Astrocyte (in vitro differentiated cells and primary cell): ENCODE measurements at regions not wholly inside any gene's neighbourhood (a gene's known extent, or its start where the extent isn't known, plus 50 kb on each side); places are given as distances from the start of the nearest gene placed in this dataset.

Source experiments
- DNase-seq: peaks from one replicate; pipeline ENCODE4 v3.0.0-alpha.2; 2010; ENCODE audit warnings: low read depth
- FAIRE-seq: peaks from 2 replicates; lab custom pipeline; 2011; peaks lifted over from hg19 to GRCh38; lab: Jason Lieb, UNC
- H2AFZ ChIP-seq: 2 replicates; pipeline ENCODE4 v1.6.0; 2012; ENCODE audit warnings: low read depth, low read length, inconsistent platforms
- H3K27ac ChIP-seq: 2 replicates; pipeline ENCODE4 v1.5.1; 2011; ENCODE audit warnings: low read depth, low read length, inconsistent platforms
- H3K27me3 ChIP-seq: 2 replicates; pipeline ENCODE4 v1.6.0; 2011; ENCODE audit warnings: low read length, inconsistent platforms; ENCODE audit not compliant: insufficient read depth
- H3K36me3 ChIP-seq: 2 replicates; pipeline ENCODE4 v1.5.1; 2011; ENCODE audit warnings: low read length, inconsistent platforms; ENCODE audit not compliant: insufficient read depth
- H3K4me1 ChIP-seq: 2 replicates; pipeline ENCODE4 v1.5.1; 2011; ENCODE audit warnings: low read length, inconsistent platforms; ENCODE audit not compliant: insufficient read depth
- H3K4me2 ChIP-seq: 2 replicates; pipeline ENCODE4 v1.6.0; 2012; ENCODE audit warnings: low read length, inconsistent platforms
- H3K4me3 ChIP-seq: 2 replicates; pipeline ENCODE4 v1.5.1; 2011; ENCODE audit warnings: low read depth, mild to moderate bottlenecking, low read length, inconsistent platforms; ENCODE audit not compliant: insufficient read depth
- H3K79me2 ChIP-seq: 2 replicates; pipeline ENCODE4 v1.6.0; 2012; ENCODE audit warnings: mild to moderate bottlenecking, low read length, inconsistent platforms; ENCODE audit not compliant: insufficient read depth
- H3K9ac ChIP-seq: 2 replicates; pipeline ENCODE4 v1.6.0; 2012; ENCODE audit warnings: mild to moderate bottlenecking, low read length, inconsistent platforms
- H3K9me3 ChIP-seq: 2 replicates; pipeline ENCODE4 v1.5.1; 2012; ENCODE audit warnings: low read depth, mild to moderate bottlenecking, low read length, inconsistent platforms; ENCODE audit not compliant: insufficient read depth
- H4K20me1 ChIP-seq: 2 replicates; pipeline ENCODE4 v1.6.0; 2012; ENCODE audit warnings: low read length, inconsistent platforms; ENCODE audit not compliant: insufficient read depth
- H3K27ac Mint-ChIP-seq: one replicate; pipeline ENCODE4 v1.8.0; 2021; ENCODE audit warnings: mild to moderate bottlenecking, mixed read lengths; ENCODE audit not compliant: unreplicated experiment
- H3K27me3 Mint-ChIP-seq: one replicate; pipeline ENCODE4 v1.8.0; 2021; ENCODE audit warnings: low read depth, mixed read lengths; ENCODE audit not compliant: unreplicated experiment
- H3K36me3 Mint-ChIP-seq: one replicate; pipeline ENCODE4 v1.8.0; 2021; ENCODE audit warnings: low read depth, mixed read lengths; ENCODE audit not compliant: unreplicated experiment
- H3K4me1 Mint-ChIP-seq: one replicate; pipeline ENCODE4 v1.8.0; 2021; ENCODE audit warnings: low read depth, mixed read lengths; ENCODE audit not compliant: unreplicated experiment
- H3K4me3 Mint-ChIP-seq: one replicate; pipeline ENCODE4 v1.8.0; 2021; ENCODE audit warnings: mild to moderate bottlenecking, moderate library complexity, mixed read lengths; ENCODE audit not compliant: unreplicated experiment
- H3K9me3 Mint-ChIP-seq: one replicate; pipeline ENCODE4 v1.8.0; 2021; ENCODE audit warnings: mild to moderate bottlenecking, mixed read lengths; ENCODE audit not compliant: unreplicated experiment
- EZH2 ChIP-seq: IDR thresholded peaks from 2 replicates; pipeline ENCODE4 v1.6.1; 2012; ENCODE audit warnings: mild to moderate bottlenecking, low read length, inconsistent platforms; ENCODE audit not compliant: insufficient read depth
- TF ChIP-seq, protein P1 (sequence below): IDR thresholded peaks from 2 replicates; pipeline ENCODE4 v1.5.1; 2011; ENCODE audit warnings: low read depth, mild to moderate bottlenecking, inconsistent platforms, low read length, moderate library complexity; ENCODE audit not compliant: insufficient read depth

DNA sequence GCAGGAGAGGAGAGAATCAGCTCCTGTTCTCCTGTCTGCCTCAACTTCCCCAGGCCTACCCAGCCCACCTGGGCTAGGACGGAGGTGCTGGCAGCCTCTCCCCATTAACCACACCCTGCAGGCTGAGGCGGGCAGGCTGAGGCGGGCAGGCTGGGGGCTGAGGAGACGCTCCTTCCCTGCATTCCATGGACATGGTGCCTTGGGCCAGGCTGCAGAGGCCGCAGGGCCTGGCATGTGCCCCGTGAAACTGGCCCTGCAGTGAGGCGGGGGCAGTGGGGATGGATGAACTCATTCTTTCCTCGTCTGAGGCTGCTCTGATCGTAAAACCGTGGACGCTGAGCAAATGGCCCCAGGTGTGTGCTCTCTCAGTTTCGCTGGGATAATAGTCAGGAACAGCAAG is 84.7 kb upstream of the LAPTM4A start:
- no peak overlapping the region for H3K27ac ChIP-seq
- H3K4me1 ChIP-seq: peaks cover 17% of the 10 kb centered on the region
- no peaks in the 10 kb centered on the region for H4K20me1 ChIP-seq
- TF ChIP-seq, protein P1, sequence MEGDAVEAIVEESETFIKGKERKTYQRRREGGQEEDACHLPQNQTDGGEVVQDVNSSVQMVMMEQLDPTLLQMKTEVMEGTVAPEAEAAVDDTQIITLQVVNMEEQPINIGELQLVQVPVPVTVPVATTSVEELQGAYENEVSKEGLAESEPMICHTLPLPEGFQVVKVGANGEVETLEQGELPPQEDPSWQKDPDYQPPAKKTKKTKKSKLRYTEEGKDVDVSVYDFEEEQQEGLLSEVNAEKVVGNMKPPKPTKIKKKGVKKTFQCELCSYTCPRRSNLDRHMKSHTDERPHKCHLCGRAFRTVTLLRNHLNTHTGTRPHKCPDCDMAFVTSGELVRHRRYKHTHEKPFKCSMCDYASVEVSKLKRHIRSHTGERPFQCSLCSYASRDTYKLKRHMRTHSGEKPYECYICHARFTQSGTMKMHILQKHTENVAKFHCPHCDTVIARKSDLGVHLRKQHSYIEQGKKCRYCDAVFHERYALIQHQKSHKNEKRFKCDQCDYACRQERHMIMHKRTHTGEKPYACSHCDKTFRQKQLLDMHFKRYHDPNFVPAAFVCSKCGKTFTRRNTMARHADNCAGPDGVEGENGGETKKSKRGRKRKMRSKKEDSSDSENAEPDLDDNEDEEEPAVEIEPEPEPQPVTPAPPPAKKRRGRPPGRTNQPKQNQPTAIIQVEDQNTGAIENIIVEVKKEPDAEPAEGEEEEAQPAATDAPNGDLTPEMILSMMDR: no peak
- no peak for TF ChIP-seq EZH2
- no peaks in the 10 kb centered on the region for H3K9me3 Mint-ChIP-seq
- no peaks in the 10 kb centered on the region for H3K9me3 ChIP-seq
- no peak overlapping the region for H3K4me3 ChIP-seq
- H3K4me3 Mint-ChIP-seq: no peak overlapping the region
- H3K36me3 Mint-ChIP-seq: peaks cover 2% of the 10 kb centered on the region
- H3K4me1 Mint-ChIP-seq: peaks cover 35% of the 10 kb centered on the region
- H3K27ac Mint-ChIP-seq: no peak overlapping the region
- H3K79me2 ChIP-seq: no peaks in the 10 kb centered on the region
- no peak overlapping the region for H3K4me2 ChIP-seq
- no peaks in the 10 kb centered on the region for H3K36me3 ChIP-seq
- no peak overlapping the region for H2AFZ ChIP-seq
- H3K27me3 Mint-ChIP-seq: peaks cover 10% of the 10 kb centered on the region
- no peak for FAIRE-seq
- DNase-seq: no peak
- H3K27me3 ChIP-seq: peaks cover 2% of the 10 kb centered on the region
- no peak overlapping the region for H3K9ac ChIP-seq

DNA sequence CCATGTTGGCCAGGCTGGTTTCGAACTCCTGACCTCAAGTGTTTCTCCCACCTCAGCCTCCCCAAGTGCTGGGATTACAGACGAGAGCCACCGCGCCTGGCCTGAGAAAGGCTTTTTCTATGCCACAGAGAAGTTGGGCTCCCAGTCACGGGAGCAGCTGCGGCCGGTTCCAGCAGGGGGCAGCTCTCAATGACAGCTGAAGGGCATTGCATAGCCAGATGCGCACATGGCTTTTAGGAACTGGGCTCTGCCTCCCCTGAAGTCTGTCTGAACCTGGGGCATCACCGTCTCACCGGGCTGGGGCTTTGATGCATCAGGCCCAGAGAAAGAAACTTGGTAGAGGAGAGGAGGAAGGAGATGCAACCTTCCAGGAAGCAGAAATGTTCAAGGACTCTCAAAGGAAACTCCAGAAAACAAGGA is 84.2 kb upstream of the LAPTM4A start:
- no peaks in the 10 kb centered on the region for H3K9me3 Mint-ChIP-seq
- peaks cover 2% of the 10 kb centered on the region for H3K36me3 Mint-ChIP-seq
- H3K4me3 ChIP-seq: no peak overlapping the region
- H3K79me2 ChIP-seq: no peaks in the 10 kb centered on the region
- no peaks in the 10 kb centered on the region for H3K36me3 ChIP-seq
- peaks cover 35% of the 10 kb centered on the region for H3K4me1 Mint-ChIP-seq
- peaks cover 10% of the 10 kb centered on the region for H3K27me3 Mint-ChIP-seq
- no peak overlapping the region for H3K9ac ChIP-seq
- peaks cover 17% of the 10 kb centered on the region for H3K4me1 ChIP-seq
- H3K4me3 Mint-ChIP-seq: no peak overlapping the region
- no peak for FAIRE-seq
- H2AFZ ChIP-seq: no peak overlapping the region
- H3K27ac Mint-ChIP-seq: no peak overlapping the region
- no peak overlapping the region for H3K4me2 ChIP-seq
- H4K20me1 ChIP-seq: no peaks in the 10 kb centered on the region
- H3K27me3 ChIP-seq: peaks cover 2% of the 10 kb centered on the region
- no peaks in the 10 kb centered on the region for H3K9me3 ChIP-seq
- peak; percentile 20 for DNase-seq
- H3K27ac ChIP-seq: no peak overlapping the region
- TF ChIP-seq, protein P1: peak; percentile 61
- no peak for TF ChIP-seq EZH2

DNA sequence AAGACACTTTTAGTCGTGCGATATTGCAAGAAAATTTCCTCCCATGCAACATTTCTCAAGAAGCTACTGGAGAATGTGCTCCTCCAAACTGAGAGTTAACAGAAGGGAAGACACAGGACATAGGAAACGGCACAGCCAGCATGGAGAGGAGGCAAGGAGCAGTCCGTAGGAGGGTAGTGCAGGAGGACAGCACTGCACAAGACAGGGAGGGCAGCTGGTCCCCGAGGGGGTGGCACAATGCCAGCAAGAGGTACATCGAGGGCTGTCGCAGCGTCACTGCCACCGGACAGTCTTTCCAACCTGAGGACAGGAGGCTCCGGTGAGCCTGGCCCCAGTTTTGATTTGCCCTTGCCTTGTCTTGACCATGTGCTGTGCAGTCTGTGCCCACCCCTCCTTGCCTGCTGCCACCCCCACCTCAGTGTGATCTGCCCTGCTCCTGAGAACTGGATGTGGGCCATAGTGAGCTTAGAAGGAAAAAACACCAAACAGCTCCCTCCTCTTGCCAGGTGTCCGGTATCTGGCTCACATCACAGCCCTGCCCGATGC is 81.6 kb upstream of the LAPTM4A start:
- Histone ChIP-seq H3K36me3 (no peaks in the 10 kb centered on the region), H3K4me2 (no peak overlapping the region), H2AFZ (peak overlapping the region; percentile 2), H4K20me1 (no peaks in the 10 kb centered on the region), H3K27ac (no peak overlapping the region), H3K9me3 (no peaks in the 10 kb centered on the region), H3K9ac (no peak overlapping the region), H3K4me3 (no peak overlapping the region), H3K4me1 (peaks cover 13% of the 10 kb centered on the region), H3K79me2 (no peaks in the 10 kb centered on the region), H3K27me3 (peaks cover 2% of the 10 kb centered on the region)
- Mint-ChIP-seq H3K27ac (no peak overlapping the region), H3K4me1 (peaks cover 25% of the 10 kb centered on the region), H3K36me3 (peaks cover 2% of the 10 kb centered on the region), H3K4me3 (no peak overlapping the region), H3K27me3 (peaks cover 10% of the 10 kb centered on the region), H3K9me3 (no peaks in the 10 kb centered on the region)
- FAIRE-seq (no peak), DNase-seq (no peak)
- TF ChIP-seq EZH2: no peak
- TF ChIP-seq, protein P1: no peak
